Neuronal stem cell (in vitro differentiated cells): ENCODE measurements at regions not wholly inside any gene's neighbourhood (a gene's known extent, or its start where the extent isn't known, plus 50 kb on each side); places are given as distances from the start of the nearest gene placed in this dataset.
A peak's percentile ranks its signal among the peaks of the same experiment; 100 is the strongest.

Experiments
- DNase-seq: peaks from one replicate; pipeline ENCODE4 v3.0.0-alpha.2; 2013; ENCODE audit warnings: low spot score
- H2AFZ ChIP-seq: one replicate; pipeline ENCODE4 v1.6.1; 2013; ENCODE audit warnings: mild to moderate bottlenecking, low read length, inconsistent platforms
- H2AK5ac ChIP-seq: 2 replicates; pipeline ENCODE4 v1.6.1; 2013; ENCODE audit warnings: low read depth, mild to moderate bottlenecking, inconsistent platforms, low read length, moderate library complexity, mixed read lengths
- H2BK120ac ChIP-seq: 2 replicates; pipeline ENCODE4 v1.6.1; 2013; ENCODE audit warnings: low read depth, mild to moderate bottlenecking, inconsistent platforms, low read length, moderate library complexity, mixed read lengths
- H2BK12ac ChIP-seq: one replicate; pipeline ENCODE4 v1.6.1; 2013; ENCODE audit warnings: low read length, inconsistent platforms
- H2BK15ac ChIP-seq: 2 replicates; pipeline ENCODE4 v1.6.1; 2013; ENCODE audit warnings: mild to moderate bottlenecking, low read length, inconsistent platforms, mixed read lengths
- H2BK5ac ChIP-seq: one replicate; pipeline ENCODE4 v1.6.1; 2013; ENCODE audit warnings: inconsistent platforms, mild to moderate bottlenecking, low read length, moderate library complexity
- H3K14ac ChIP-seq: one replicate; pipeline ENCODE4 v1.6.1; 2013; ENCODE audit warnings: low read length, inconsistent platforms
- H3K18ac ChIP-seq: 2 replicates; pipeline ENCODE4 v1.6.1; 2013; ENCODE audit warnings: low read length, inconsistent platforms
- H3K23ac ChIP-seq: 2 replicates; pipeline ENCODE4 v1.6.1; 2013; ENCODE audit warnings: low read depth, mild to moderate bottlenecking, mixed read lengths, low read length, inconsistent platforms; ENCODE audit not compliant: poor library complexity
- H3K27ac ChIP-seq: replicated peaks from 3 replicates; pipeline ENCODE4 v1.5.1; 2013; ENCODE audit warnings: low read length, inconsistent platforms
- H3K27me3 ChIP-seq, 3 experiments: 2 replicates each; pipeline ENCODE4 v1.6.1; 2013; ENCODE audit warnings: low read length in 3 of 3, mild to moderate bottlenecking in 2 of 3, inconsistent platforms in 1 of 3, low read depth in 1 of 3, mixed read lengths in 1 of 3, moderate library complexity in 1 of 3; ENCODE audit not compliant: control insufficient read depth in 3 of 3, insufficient read depth in 3 of 3
- H3K36me3 ChIP-seq, 2 donors: replicated peaks in 1 of 2; 2 replicates each; pipeline ENCODE4 v1.6.1; 2013; ENCODE audit warnings: low read length in 2 of 2; ENCODE audit not compliant: control insufficient read depth in 2 of 2, insufficient read depth in 2 of 2
- H3K4ac ChIP-seq: 2 replicates; pipeline ENCODE4 v1.6.1; 2013; ENCODE audit warnings: inconsistent platforms, mild to moderate bottlenecking, low read length, moderate library complexity
- H3K4me1 ChIP-seq, 2 donors: 1 replicate in 1 of 2; 2 replicates in 1 of 2; pipeline ENCODE4 v1.6.1; 2013; ENCODE audit warnings: low read length in 2 of 2, low read depth in 1 of 2; ENCODE audit not compliant: control insufficient read depth in 2 of 2, insufficient read depth in 1 of 2
- H3K4me2 ChIP-seq: one replicate; pipeline ENCODE4 v1.6.1; 2013; ENCODE audit warnings: mild to moderate bottlenecking, low read length, inconsistent platforms; ENCODE audit not compliant: insufficient read depth, poor library complexity, severe bottlenecking
- H3K4me3 ChIP-seq, 2 donors: 2 replicates each; pipeline ENCODE4 v1.5.1; 2013; ENCODE audit warnings: low read length in 2 of 2, mild to moderate bottlenecking in 2 of 2, inconsistent platforms in 1 of 2, moderate library complexity in 1 of 2
- H3K79me1 ChIP-seq: one replicate; pipeline ENCODE4 v1.6.1; 2013; ENCODE audit warnings: low read depth, mild to moderate bottlenecking, inconsistent platforms, low read length, moderate library complexity
- H3K9ac ChIP-seq: one replicate; pipeline ENCODE4 v1.6.1; 2013; ENCODE audit warnings: mild to moderate bottlenecking, low read depth, low read length, inconsistent platforms; ENCODE audit not compliant: poor library complexity
- H3K9me3 ChIP-seq, 2 donors: replicated peaks in 1 of 2; 2 replicates each; pipeline versions ENCODE3 to v1.6.1; 2013; ENCODE audit warnings: low read length in 2 of 2, mild to moderate bottlenecking in 2 of 2, inconsistent platforms in 1 of 2, low read depth in 1 of 2, mixed read lengths in 1 of 2, moderate library complexity in 1 of 2; ENCODE audit not compliant: control insufficient read depth in 2 of 2, insufficient read depth in 1 of 2
- H4K8ac ChIP-seq: one replicate; pipeline ENCODE4 v1.6.1; 2013; ENCODE audit warnings: low read depth, mild to moderate bottlenecking, inconsistent platforms, low read length, moderate library complexity
- H4K91ac ChIP-seq: one replicate; pipeline ENCODE4 v1.6.1; 2013; ENCODE audit warnings: low read length, low read depth, mild to moderate bottlenecking, inconsistent platforms; ENCODE audit not compliant: poor library complexity
- WGBS, 2 donors: extraction: QIAGEN DNeasy Blood & Tissue Kit; methylation state at CpG; one replicate each; pipeline ENCODE4 v1.1.7; 2013; ENCODE audit warnings: missing lambda C conversion rate in 2 of 2, mixed read lengths in 1 of 2; ENCODE audit not compliant: insufficient read length in 2 of 2, insufficient replicate concordance in 1 of 2; ENCODE audit errors: extremely low coverage in 2 of 2; 5-methylcytosine and 5-hydroxymethylcytosine counted together

- Histone ChIP-seq H3K14ac (no peak overlapping the region), H3K9me3 (no peaks in the 10 kb centered on the region), H4K8ac (no peak overlapping the region), H3K27me3 (no peaks in the 10 kb centered on the region), H2AK5ac (no peak overlapping the region), H2BK12ac (no peak overlapping the region), H2BK5ac (no peak overlapping the region), H3K9ac (no peak overlapping the region), H3K4me3 (no peak overlapping the region), H3K79me1 (no peaks in the 10 kb centered on the region), H2AFZ (no peak overlapping the region), H3K27ac (no peak overlapping the region), H3K36me3 (no peaks in the 10 kb centered on the region), H3K23ac (no peak overlapping the region), H3K4me2 (no peak overlapping the region), H2BK120ac (no peak overlapping the region), H3K18ac (no peak overlapping the region), H3K4me1 (no peaks in the 10 kb centered on the region), H3K4ac (no peak overlapping the region), H2BK15ac (no peak overlapping the region), H4K91ac (no peak overlapping the region)
- no peak for DNase-seq
- no CpG with 5 or more reads among the region's 4 CpGs for WGBS, 2 donors
These were observed 362.3 kb downstream of the WDR11 start for GRCh38 chr10:121213437-121213836.

- WGBS, 2 donors, result no CpG with 5 or more reads among the region's 2 CpGs
These were observed 365.1 kb downstream of the WDR11 start for GRCh38 chr10:121216295-121216694.

GRCh38 chr10:121216721-121217181 is 365.6 kb downstream of the WDR11 start:
- no CpG with 5 or more reads among the region's 8 CpGs for WGBS, 2 donors
- H3K4ac ChIP-seq, result no peak overlapping the region
- no peaks in the 10 kb centered on the region for H3K36me3 ChIP-seq
- no peak overlapping the region for H2AFZ ChIP-seq
- no peak overlapping the region for H3K14ac ChIP-seq
- H3K9me3 ChIP-seq, result no peaks in the 10 kb centered on the region
- no peaks in the 10 kb centered on the region for H3K4me1 ChIP-seq
- H3K4me2 ChIP-seq, result no peak overlapping the region
- H2BK5ac ChIP-seq, result no peak overlapping the region
- peak overlapping the region in 1 of 2 donors; percentile 13 for H3K4me3 ChIP-seq
- no peak overlapping the region for H2BK12ac ChIP-seq
- H4K8ac ChIP-seq, result no peak overlapping the region
- H2AK5ac ChIP-seq, result no peak overlapping the region
- H3K27me3 ChIP-seq, result no peaks in the 10 kb centered on the region
- no peak overlapping the region for H3K18ac ChIP-seq
- H4K91ac ChIP-seq, result no peak overlapping the region
- H2BK15ac ChIP-seq, result no peak overlapping the region
- H3K23ac ChIP-seq, result no peak overlapping the region
- H3K79me1 ChIP-seq, result no peaks in the 10 kb centered on the region
- no peak overlapping the region for H3K27ac ChIP-seq
- no peak for DNase-seq
- no peak overlapping the region for H2BK120ac ChIP-seq
- no peak overlapping the region for H3K9ac ChIP-seq

More at GRCh38 chr10:121216295-121216694, 365.1 kb downstream of the WDR11 start:
- no peak overlapping the region for H3K4me3 ChIP-seq
- no peaks in the 10 kb centered on the region for H3K9me3 ChIP-seq
- H4K8ac ChIP-seq, result no peak overlapping the region
- no peak overlapping the region for H3K9ac ChIP-seq
- no peaks in the 10 kb centered on the region for H3K4me1 ChIP-seq
- no peak overlapping the region for H2AFZ ChIP-seq
- no peaks in the 10 kb centered on the region for H3K79me1 ChIP-seq
- H4K91ac ChIP-seq, result no peak overlapping the region
- no peaks in the 10 kb centered on the region for H3K27me3 ChIP-seq
- no peak overlapping the region for H3K23ac ChIP-seq
- H2AK5ac ChIP-seq, result no peak overlapping the region
- no peak overlapping the region for H3K14ac ChIP-seq
- no peak overlapping the region for H3K4me2 ChIP-seq
- no peak overlapping the region for H2BK12ac ChIP-seq
- no peak overlapping the region for H3K27ac ChIP-seq
- H3K18ac ChIP-seq, result no peak overlapping the region
- H3K36me3 ChIP-seq, result no peaks in the 10 kb centered on the region
- no peak for DNase-seq
- H2BK15ac ChIP-seq, result no peak overlapping the region
- no peak overlapping the region for H3K4ac ChIP-seq
- H2BK120ac ChIP-seq, result no peak overlapping the region
- no peak overlapping the region for H2BK5ac ChIP-seq

DNA sequence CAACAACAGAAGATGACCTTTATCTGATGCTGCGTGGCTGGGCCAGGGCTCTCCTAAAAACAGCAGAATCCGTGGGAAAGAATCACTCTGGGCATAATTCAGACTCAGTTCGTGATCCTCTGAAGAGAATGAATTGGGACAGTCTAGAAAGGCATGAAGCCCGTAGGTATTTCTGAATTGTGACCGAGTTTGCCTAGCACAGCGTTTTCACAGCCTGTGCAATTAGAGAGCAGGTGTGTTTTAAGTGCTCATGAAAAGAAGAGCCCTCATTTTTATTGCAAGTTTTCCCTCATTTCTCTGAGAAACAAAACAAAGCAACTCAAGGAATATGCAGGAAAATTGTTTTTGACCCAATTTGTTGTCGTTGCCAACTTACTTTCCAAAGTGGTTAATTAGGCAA is 366.2 kb downstream of the WDR11 start:
- H3K23ac ChIP-seq, result no peak overlapping the region
- no peak overlapping the region for H2AK5ac ChIP-seq
- no peak overlapping the region for H3K4ac ChIP-seq
- no peaks in the 10 kb centered on the region for H3K4me1 ChIP-seq
- H3K79me1 ChIP-seq, result no peaks in the 10 kb centered on the region
- no peak overlapping the region for H2BK120ac ChIP-seq
- WGBS, 2 donors, result no CpG with 5 or more reads among the region's 7 CpGs
- H3K18ac ChIP-seq, result no peak overlapping the region
- no peak for DNase-seq
- no peak overlapping the region for H3K14ac ChIP-seq
- H4K8ac ChIP-seq, result no peak overlapping the region
- no peak overlapping the region for H3K9ac ChIP-seq
- no peak overlapping the region for H3K27ac ChIP-seq
- no peak overlapping the region for H2BK12ac ChIP-seq
- H2AFZ ChIP-seq, result no peak overlapping the region
- H2BK5ac ChIP-seq, result no peak overlapping the region
- H2BK15ac ChIP-seq, result no peak overlapping the region
- H3K36me3 ChIP-seq, result no peaks in the 10 kb centered on the region
- H3K4me3 ChIP-seq, result no peak overlapping the region
- H4K91ac ChIP-seq, result no peak overlapping the region
- no peaks in the 10 kb centered on the region for H3K27me3 ChIP-seq
- H3K9me3 ChIP-seq, result no peaks in the 10 kb centered on the region
- no peak overlapping the region for H3K4me2 ChIP-seq
